GM12891 (cell line): ENCODE measurements at regions not wholly inside any gene's neighbourhood (a gene's known extent, or its start where the extent isn't known, plus 50 kb on each side); places are given as distances from the start of the nearest gene placed in this dataset.

Experiments used
- PAX5 ChIP-seq: IDR thresholded peaks from 2 replicates; pipeline ENCODE4 v1.6.1; 2011; ENCODE audit warnings: low read length, moderate library complexity, mild to moderate bottlenecking; ENCODE audit not compliant: insufficient read depth, severe bottlenecking
- POLR2A ChIP-seq: IDR thresholded peaks from 2 replicates; pipeline ENCODE4 v1.6.1; 2011; ENCODE audit warnings: low read depth, low read length, control low read depth
- POLR2AphosphoS5 ChIP-seq: IDR thresholded peaks from 2 replicates; pipeline ENCODE4 v1.6.1; 2011; ENCODE audit warnings: low read depth, low read length, control low read depth
- POU2F2 ChIP-seq: IDR thresholded peaks from 2 replicates; pipeline ENCODE4 v1.6.1; 2011; ENCODE audit warnings: low read depth, mild to moderate bottlenecking, control low read depth, low read length, moderate library complexity
- SPI1 ChIP-seq: IDR thresholded peaks from 2 replicates; pipeline ENCODE4 v1.6.1; 2011; ENCODE audit warnings: low read depth, low read length, control low read depth
- TAF1 ChIP-seq: IDR thresholded peaks from 2 replicates; pipeline ENCODE4 v1.6.1; 2011; ENCODE audit warnings: low read depth, low read length, control low read depth

- TF ChIP-seq POLR2A (no peak), POLR2AphosphoS5 (no peak), TAF1 (no peak), SPI1 (peak; percentile 38; the same call in 1 of the 2 replicates), POU2F2 (no peak), PAX5 (no peak)
Observed at GRCh38 chr2:145845207-145845894, 1325.4 kb upstream of the ZEB2 start.
